CD4-positive, alpha-beta T cell treated with Interleukin-4 for 4 hours (primary cell): ENCODE measurements at regions not wholly inside any gene's neighbourhood (a gene's known extent, or its start where the extent isn't known, plus 50 kb on each side); places are given as distances from the start of the nearest gene placed in this dataset.
"Not testable (repeated sequence)": the region's sequence is repeated elsewhere in the genome, so short reads cannot be mapped to it uniquely, and the experiment has no call there.

Source experiments
- DNase-seq: peaks from one replicate; pipeline ENCODE4 v3.0.0-alpha.2; 2020

DNA sequence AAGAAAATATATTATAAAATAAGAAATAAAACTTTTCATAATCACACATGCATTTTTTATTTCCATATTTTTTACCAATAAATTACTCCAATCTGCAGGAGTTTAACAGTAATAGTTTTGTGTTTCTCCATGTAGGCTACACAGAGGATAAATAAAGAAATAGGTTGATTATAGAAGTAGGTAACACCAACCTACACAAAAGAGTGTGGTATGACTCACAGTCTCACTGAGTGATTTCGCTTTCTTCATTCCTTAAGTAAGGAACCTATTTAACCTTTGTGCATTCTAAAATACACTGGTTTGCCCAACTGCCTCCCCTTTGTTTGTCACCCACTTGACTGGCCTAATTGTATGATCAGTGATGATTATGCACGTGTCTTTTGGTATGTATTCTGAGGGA lies 244.2 kb upstream of the RIMS1 start:
- DNase-seq: no peak

DNA sequence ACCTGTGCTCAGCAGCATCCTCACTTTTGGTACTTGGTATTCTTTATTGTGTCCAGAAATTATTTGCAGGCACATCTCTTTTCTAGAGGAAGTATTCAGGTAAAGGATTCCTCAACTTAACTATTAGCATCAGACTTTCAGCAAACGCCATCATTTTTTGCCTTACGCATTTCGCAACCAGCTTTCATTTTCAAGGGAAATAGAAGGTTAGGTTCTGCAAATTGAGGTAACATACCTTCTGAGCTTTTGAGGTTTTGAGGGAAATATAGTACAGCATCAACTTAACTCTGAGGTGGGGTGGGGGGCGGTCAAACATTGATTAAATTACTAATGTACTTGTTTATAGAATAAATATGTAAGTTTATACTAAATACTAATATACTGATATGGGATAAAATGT lies 243.6 kb upstream of the RIMS1 start:
- no peak for DNase-seq

DNA sequence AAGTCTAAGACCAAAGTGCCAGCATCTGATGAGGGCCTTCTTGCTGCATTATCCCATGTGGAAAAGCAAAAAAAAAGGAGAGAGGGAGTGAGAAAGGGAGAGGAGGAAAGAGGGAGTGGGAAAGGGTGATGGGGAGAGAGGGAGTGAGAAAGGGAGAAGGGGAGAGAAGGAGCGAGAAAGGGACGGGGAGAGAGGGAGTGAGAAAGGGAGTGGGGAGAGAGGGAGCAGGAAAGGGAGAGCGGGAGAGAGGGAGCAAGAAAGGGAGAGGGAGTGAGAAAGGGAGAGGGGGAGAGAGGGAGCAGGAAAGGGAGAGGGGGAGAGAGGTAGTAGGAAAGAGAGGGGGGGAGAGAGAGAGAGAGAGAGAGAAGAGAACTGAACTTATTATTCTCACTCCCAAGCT lies 241.1 kb upstream of the RIMS1 start:
- no peak for DNase-seq

DNA sequence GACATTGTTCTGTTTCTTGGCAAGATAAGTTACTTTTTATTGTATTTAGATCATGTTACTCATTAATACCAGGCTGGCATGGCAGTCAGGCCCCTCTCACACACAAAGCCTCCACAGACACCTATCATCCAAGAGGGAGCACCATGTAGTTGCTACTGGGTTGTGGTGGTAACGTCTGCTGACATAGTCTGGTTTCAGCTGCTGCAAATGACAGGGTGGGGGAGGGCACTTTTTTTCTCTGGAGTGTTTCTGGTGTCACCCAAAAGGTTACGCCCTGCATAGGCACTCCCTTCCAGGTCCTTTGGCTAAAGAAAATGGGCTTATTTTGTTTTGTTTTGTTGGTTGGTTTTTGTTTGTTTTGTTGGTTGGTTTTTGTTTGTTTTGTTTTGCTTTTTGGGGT lies 236.4 kb upstream of the RIMS1 start:
- no peak for DNase-seq

DNA sequence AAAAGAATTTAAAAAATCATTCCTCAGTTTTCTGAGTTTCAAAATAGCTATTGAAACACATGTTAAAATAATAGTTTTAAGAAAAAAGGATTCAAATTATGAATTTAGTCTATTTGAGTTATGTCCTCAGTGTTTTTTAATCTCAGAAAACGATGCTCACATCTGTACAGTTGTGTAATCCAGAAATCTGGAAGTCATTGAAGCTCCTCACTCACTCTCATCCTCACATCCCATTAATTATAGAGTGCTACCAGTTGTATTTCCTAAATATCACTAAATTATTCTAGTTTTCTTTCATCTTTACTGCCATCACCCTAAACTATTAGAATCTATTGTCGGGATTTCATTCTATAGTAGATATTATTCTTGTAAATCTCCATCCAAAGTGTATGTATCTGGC lies 234.7 kb upstream of the RIMS1 start:
- no peak for DNase-seq

DNA sequence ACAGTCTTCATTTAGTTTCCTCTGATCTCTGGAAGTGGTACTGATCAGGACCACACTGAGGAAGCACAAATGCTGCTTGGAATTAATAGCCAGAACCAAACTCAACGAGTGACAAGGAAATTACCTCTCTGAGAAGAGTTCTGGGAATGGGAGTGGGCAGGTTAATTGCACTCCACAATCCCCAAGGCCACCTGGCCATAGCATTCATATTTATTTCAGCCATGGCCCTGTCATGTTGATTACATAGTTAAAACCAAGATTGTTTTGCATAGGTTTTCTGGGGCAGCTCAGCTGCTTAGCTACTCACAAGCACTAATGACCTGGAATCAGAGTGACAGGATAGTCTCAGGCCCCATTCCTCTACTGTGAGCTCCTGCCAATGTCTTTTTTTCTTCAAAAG lies 230.2 kb upstream of the RIMS1 start:
- DNase-seq: no peak

DNA sequence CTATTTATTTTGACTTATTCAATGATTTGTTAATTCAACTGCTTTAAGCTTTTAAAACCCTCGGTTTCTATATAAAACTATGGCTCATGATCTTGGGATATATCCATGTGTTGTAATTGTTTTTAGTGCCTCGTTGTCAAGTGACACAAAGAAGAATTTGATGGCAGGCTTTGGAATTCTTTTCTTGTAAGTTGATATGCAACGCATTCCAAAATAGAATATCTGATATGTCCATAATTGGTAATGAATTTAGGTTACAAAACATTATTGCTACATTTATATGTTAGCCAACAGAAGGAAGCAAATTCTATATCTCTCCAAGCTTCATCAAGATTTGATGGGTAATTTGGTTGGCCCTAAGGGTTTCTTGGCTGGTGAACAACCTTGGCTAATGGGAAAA lies 220.4 kb upstream of the RIMS1 start:
- DNase-seq: no peak

DNA sequence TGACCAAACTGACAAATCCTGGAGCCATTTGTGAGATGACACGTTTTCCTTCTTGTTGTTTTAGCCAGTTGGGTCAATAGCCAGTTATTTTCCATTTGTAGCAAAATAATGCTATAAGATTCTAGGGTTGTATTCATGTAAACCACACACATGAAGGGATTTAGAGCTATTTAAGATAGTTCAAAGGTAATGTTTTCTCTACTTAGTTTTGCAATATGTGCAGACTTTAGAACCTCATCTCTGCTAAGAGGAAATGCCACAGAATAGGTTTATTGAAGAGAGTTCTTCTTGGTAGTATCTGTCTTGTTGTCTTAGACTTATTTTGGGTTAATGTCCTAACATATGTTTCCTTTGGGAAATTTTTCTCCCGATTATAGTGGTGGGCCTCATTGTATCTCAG lies 213.5 kb upstream of the RIMS1 start:
- DNase-seq: no peak

DNA sequence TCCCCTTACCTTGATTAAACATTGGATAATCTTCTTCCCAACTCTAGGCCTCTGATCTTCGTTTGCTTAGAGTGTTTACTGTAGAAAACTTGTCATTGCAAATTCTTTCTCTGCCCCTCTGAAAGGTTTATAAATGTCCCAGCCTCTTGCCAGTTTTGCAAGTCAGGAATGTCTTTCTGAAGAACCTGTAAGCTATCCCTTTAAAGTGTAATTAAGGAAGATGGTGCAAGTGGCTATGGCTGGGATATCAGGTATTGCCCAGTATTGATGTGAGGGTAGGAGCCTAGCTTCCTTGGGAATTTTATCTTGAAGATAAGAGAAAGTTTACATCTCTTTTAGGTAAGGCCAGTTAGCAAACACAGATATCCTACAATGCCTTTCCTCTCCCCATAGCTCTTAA lies 211.0 kb upstream of the RIMS1 start:
- DNase-seq: no peak

DNA sequence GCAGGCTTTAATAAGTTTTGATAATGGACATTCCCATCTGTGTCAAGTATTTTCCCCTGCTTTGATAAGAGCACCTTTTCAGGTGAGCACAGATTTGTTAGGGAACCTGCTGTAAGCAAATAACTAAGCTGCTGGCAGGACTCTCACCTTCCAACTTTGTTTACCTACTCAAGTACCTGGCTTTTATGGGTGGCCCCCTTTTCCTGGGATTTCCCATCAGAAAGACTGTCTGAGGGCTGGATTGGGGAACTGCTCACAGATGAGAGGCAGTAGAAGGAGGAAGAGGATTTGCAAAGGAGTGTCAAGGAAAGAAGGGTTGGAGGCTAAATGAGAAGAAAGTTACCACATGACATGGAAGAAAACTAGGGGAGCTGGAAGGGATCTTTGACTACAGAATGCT lies 210.1 kb upstream of the RIMS1 start:
- DNase-seq: no peak

DNA sequence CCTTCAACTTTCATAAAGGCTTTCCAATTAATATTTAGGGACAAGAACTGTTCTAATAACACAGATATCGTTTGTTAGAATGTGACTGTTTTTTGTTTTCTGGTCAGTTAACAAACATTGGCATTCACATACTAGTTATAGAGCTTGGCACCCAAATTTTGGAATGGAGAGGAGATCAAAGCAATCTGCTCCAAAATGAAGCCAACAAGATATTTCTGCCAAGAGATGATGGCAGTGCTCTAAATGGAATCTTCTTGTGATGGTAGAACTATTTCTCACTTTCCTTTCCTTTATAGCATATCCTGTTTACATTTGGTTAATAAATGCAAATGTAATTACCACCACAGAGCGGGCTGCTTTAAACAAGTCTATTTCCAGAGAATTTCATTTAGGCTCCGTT lies 208.3 kb upstream of the RIMS1 start:
- DNase-seq: no peak

DNA sequence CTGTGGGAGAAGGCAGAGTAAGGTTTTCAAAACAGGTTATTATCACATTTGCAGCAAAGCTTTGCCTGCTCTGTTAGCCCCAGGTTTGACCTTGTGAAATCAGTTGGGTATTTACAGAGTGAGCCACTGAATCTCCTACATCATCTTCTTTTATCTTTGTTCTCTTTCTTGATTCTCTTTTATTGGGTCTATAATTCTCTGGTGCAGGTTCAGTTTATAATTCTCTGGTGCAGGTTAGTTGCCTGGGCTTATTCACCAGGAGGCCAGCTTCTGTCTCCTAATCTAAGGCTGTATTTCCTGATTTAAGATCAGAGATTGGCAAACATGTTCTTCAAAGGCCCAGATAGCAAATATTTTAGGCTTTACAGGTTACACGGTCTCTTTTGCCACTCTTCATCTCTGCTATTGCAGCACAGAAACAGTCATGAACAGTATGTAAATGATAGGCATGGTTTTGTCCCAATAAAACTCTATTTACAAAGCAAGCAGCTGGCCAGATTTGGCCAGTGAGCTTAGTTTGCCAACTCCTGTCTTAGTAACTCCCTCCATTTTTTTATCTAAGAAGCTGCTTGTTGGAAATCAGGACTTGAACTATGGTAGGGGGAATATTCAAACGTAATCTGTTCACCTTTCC lies 205.0 kb upstream of the RIMS1 start:
- no peak for DNase-seq

DNA sequence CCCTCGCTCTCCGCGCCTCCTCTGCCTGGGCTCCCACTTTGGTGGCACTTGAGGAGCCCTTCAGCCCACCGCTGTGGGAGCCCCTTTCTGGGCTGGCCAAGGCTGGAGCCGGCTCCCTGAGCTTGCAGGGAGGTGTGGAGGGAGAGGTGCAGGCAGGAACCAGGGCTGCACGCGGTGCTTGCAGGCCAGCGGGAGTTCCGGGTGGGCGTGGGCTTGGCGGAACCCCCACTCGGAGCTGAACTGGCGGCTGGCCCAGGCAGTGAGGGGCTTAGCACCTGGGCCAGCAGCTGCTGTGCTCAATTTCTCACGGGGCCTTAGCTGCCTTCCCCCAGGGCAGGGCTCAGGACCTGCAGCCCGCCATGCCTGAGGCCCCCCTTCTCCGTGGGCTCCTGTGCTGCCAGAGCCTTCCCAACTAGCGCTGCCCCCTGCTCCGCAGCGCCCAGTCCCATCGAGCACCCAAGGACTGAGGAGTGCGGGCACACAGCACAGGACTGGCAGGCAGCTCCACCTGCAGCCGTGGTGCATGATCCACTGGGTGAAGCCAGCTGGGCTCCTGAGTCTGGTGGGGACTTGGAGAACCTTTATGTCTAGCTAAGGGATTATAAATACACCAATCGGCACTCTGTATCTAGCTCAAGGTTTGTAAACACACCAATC lies 200.2 kb upstream of the RIMS1 start:
- not testable (repeated sequence) for DNase-seq

DNA sequence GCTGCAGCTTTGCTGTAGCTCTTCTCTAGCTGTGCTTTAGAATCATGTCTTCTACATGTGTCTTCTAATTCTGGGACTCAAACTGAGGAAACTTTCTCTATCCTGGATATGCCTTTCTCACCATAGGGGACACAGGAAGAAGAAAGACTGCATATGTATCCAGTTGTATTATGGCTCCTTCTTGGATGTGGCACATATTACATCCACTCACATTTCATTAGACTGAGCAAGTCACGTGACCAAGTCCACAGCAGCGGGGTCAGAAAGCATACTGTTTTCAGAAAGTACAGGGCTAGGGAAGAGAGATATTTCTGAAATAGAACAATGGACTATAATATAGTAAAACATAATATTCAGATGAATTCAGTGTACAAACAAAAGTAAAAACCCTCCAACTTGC lies 187.6 kb upstream of the RIMS1 start:
- no peak for DNase-seq

DNA sequence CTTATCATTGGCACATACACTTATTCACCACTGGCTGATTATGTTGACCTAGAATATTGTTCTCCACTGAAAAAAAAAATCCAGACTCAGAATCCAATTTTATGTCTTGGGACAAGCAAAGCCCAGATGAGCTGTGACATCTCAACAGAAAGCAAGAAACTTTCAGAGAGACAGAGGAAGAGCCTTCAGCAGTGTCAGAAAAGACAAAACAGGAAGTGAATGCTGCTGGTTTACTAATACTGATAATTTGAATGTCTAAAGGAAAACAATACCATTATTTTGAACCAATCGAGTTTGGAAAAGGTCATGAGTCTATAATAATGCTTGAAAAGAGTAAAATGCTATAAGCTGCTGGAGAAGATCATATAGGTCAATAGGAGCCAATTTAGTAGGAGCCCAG lies 179.8 kb upstream of the RIMS1 start:
- no peak for DNase-seq

DNA sequence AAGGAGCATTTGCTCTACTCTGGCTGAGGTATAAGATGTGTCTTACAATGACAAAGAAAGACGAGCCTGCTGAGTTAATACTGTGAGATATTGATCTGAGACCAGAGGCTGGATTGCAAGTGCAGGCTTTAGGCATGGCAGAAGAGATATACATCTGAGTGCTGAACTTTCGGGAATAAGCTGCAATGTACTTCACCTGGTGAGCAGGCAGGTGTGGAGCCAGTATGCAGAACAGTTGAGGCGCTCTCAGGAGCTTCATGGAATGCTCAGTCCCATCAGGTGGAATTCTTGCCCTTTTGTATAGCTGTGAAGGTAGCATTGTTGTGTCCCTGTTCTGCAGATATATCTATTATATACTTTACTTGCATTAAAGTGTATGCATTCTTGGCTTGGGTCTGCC lies 179.3 kb upstream of the RIMS1 start:
- no peak for DNase-seq

DNA sequence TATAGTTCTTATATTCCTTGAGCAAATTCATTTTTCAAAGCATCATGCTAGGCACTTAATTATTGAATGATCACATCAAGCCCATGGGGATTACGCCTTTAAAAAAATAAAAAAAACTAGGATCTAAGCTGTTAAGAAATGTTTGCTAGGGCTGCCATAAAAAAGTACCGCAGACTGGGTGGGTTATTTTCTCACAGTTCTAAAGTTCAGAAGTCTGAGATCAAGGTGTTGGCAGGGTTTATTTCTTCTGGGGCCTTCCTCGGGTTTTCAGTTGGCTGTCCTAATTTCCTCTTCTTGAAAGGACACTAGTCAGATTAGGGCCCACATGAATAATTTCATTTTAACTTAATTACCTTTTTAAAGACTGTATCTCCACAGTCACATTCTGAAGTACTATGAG lies 165.6 kb upstream of the RIMS1 start:
- DNase-seq: no peak

DNA sequence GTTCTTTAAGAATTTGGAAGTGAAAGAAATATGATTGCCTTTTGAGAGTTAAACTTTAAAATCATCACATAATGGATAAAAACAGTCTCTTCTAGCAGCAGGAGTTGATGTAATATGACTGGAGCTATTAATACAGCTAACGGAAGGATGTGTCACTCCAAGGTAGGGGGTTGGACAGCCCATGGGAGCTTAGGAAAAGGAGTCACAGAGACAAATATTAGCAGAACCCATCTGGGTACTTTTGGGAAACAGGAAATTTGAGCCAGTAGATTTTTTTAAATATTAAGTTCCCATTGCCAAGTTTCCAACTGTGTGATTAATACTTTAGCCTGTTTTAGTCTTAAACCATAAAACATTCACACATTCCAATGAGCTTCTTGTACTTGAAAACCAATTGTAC lies 164.7 kb upstream of the RIMS1 start:
- no peak for DNase-seq

DNA sequence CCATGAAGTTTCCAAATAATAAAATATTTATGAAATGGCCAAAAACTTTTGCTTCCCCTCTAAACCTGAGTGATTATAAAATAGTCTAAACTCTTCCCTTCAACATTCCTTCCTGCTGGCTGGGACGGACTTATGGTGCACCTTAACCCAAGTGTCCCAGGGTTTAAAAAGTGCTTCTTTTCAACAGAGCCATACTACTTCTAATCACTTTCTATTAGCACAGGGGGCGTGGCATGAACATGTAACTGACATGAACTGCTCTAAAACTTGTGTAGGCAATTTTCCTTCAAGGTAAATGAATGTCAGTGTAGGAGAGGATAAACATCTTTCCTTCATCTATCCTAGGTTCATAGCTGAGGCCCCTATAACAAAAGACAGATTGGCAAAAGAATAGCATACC lies 163.6 kb upstream of the RIMS1 start:
- no peak for DNase-seq

DNA sequence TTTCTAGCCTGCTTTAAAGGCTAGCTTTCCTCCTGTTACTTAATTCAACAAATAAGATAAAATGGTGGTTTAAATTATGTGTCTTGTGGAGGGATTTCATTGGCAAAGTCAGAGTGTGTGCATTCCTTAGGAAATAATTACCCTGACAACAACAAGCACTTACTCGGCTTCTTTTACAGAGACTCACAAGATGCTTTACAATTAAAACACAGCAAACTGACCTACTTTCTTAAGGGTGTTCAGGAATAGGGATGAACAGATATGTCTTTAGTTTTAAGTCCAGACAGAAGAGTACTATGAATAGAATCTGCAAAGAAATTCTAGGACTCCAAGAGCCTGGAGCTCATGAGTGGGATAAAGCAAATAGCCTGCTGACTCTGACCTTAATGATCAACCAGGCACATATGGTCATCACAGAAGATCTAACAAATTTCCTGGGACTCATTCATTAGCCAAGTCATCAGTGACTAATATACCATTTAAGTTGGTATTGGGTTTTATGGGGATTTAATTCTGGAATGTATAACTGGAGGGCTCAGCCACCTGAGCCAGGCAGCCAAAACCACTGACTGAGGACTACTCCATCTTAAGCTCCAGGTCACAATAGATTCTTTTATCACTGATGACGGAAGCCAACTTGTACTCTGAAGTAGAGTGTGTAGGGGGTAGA lies 161.8 kb upstream of the RIMS1 start:
- DNase-seq: no peak

DNA sequence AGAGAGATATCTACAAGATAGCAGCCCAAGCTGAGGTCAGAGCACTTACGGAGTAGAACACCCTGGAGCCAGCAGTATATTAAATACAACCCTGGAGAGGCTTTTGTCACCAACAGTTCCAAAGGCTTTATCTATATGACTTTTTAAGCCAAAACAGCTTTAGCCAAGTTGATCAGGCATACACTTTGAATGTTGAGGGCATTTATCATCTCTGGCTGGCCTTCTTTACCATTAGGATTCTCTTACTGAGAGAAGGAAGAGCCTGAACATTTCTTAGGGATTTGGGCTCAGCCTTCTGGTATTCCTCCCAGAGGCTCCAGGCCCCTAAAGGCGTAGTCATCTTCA lies 161.3 kb upstream of the RIMS1 start:
- DNase-seq: no peak

DNA sequence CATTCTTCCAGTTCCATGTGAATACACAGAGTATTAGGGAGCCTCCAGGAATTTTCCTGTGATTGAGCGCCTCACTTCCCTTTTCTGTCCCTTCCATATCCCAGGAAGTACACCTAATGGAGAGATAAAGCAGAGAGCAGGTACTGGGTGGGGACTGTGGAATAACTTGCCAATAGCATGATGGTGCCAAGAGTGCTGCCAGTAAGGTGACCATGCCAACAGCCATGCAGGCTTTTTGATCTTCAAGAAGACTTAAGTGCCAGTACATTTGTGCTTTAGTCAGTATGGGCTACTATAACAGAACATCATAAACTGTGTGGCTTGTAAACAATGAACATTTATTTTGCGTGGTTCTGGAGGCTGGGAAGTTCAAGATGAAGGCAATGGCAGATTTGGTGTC lies 160.2 kb upstream of the RIMS1 start:
- DNase-seq: no peak

- DNase-seq: no peak
Measured at GRCh38 chr6:71727632-71728294, 158.6 kb upstream of the RIMS1 start.

- DNase-seq: no peak
Measured at GRCh38 chr6:71730284-71730683, 156.1 kb upstream of the RIMS1 start.
